ENCODE measurements at regions not wholly inside any gene's neighbourhood (a gene's known extent, or its start where the extent isn't known, plus 50 kb on each side); places are given as distances from the start of the nearest gene placed in this dataset.

DNA sequence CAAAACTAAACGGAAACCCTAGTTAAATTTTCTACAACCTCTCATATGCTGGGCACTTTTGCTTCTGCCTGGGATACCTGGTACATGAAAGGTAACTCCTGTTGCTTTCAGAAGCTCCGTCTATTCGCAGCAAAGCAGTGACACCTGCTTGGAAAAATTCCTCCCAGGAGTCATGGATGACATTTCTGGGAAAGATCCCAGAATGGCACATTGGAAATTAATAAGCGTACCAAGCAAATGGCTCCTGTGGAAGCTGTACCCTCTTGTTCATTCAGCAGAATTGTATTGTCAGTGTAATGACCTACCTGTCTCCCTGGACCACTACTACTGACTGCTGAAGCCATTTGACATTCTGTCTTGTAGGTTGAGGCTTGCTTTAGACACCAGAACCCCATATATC lies 349.7 kb upstream of the NOCT start:
- TF ChIP-seq, protein P1, sequence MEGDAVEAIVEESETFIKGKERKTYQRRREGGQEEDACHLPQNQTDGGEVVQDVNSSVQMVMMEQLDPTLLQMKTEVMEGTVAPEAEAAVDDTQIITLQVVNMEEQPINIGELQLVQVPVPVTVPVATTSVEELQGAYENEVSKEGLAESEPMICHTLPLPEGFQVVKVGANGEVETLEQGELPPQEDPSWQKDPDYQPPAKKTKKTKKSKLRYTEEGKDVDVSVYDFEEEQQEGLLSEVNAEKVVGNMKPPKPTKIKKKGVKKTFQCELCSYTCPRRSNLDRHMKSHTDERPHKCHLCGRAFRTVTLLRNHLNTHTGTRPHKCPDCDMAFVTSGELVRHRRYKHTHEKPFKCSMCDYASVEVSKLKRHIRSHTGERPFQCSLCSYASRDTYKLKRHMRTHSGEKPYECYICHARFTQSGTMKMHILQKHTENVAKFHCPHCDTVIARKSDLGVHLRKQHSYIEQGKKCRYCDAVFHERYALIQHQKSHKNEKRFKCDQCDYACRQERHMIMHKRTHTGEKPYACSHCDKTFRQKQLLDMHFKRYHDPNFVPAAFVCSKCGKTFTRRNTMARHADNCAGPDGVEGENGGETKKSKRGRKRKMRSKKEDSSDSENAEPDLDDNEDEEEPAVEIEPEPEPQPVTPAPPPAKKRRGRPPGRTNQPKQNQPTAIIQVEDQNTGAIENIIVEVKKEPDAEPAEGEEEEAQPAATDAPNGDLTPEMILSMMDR (conservative IDR thresholded peaks at IDR 0.05; ENCODE audit: low read length) = no peak
- TF ChIP-seq EZH2phosphoT487 (IDR thresholded peaks at IDR 0.05; ENCODE audit: borderline replicate concordance) = no peak
